ENCODE measurements at regions not wholly inside any gene's neighbourhood (a gene's known extent, or its start where the extent isn't known, plus 50 kb on each side); places are given as distances from the start of the nearest gene placed in this dataset.
A peak's percentile ranks its signal among the peaks of the same experiment; 100 is the strongest.

- Mint-ChIP-seq H3K9me3 (no peaks in the 10 kb centered on the region), H3K4me3 (no peak overlapping the region), H3K4me1 (peaks cover 5% of the 10 kb centered on the region), H3K27ac (no peak overlapping the region), H3K27me3 (peaks cover 18% of the 10 kb centered on the region), H3K36me3 (ENCODE audit: low read depth) (no peaks in the 10 kb centered on the region)
- ATAC-seq (replicated peaks), result no peak
Measured at GRCh38 chr1:244234009-244234643, 183.0 kb downstream of the ZBTB18 start.

DNA sequence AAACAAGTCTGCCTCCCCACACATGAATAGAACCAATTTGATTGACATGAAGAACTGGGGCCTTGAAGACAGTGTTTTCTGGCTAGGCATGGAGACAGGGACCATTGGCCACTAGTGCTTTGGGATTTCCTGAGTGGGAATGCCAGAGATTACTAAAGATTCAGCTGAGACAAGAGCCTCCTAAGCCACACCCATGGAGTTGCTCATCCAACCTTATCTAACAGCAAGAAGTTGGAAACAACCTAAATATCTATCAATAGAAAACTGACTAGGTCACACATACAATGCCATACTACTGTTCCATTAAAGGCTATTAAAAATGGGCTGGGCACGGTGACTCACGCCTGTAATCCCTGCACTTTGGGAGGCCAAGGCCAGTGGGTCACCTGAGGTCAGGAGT, 184.1 kb downstream of the ZBTB18 start:
- no peak overlapping the region for H3K4me3 Mint-ChIP-seq
- H3K27ac Mint-ChIP-seq, result no peak overlapping the region
- no peak for ATAC-seq (replicated peaks)
- H3K4me1 Mint-ChIP-seq, result peaks cover 9% of the 10 kb centered on the region
- H3K9me3 Mint-ChIP-seq, result no peaks in the 10 kb centered on the region
- H3K27me3 Mint-ChIP-seq, result peaks cover 8% of the 10 kb centered on the region
- no peaks in the 10 kb centered on the region for H3K36me3 Mint-ChIP-seq (ENCODE audit: low read depth)

- Mint-ChIP-seq H3K27ac (peak overlapping the region; percentile 15), H3K4me3 (no peak overlapping the region), H3K27me3 (peaks cover 3% of the 10 kb centered on the region)
Measured at GRCh38 chr1:244236101-244236500, 185.0 kb downstream of the ZBTB18 start.

DNA sequence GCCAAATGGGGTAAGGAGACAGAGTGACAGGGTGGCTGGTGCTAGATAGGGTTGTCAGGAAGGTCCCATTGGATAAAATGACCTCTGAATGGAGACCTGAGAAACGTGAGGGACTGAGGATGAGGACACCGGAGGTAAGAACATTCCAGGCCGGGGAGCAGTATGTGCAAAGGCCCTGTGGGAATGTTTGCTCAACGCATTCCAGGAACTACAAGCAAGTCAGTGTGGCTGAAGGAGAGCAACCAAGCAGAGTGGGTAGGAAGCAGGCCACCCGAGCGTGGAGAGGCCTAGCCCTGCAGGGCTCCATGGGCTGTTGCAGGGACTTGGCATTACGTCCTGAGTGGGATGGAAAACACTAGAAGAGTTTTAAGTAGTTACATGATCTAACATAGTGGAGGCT, 185.6 kb downstream of the ZBTB18 start:
- Mint-ChIP-seq H3K27ac (peak overlapping the region; percentile 15), H3K9me3 (no peaks in the 10 kb centered on the region), H3K4me1 (peaks cover 9% of the 10 kb centered on the region), H3K27me3 (no peaks in the 10 kb centered on the region), H3K36me3 (ENCODE audit: low read depth) (no peaks in the 10 kb centered on the region), H3K4me3 (no peak overlapping the region)
- no peak for ATAC-seq (replicated peaks)

More at GRCh38 chr1:244236101-244236500, 185.0 kb downstream of the ZBTB18 start:
- Mint-ChIP-seq H3K4me1 (peaks cover 9% of the 10 kb centered on the region), H3K36me3 (ENCODE audit: low read depth) (no peaks in the 10 kb centered on the region), H3K9me3 (no peaks in the 10 kb centered on the region)
- no peak for ATAC-seq (replicated peaks)

DNA sequence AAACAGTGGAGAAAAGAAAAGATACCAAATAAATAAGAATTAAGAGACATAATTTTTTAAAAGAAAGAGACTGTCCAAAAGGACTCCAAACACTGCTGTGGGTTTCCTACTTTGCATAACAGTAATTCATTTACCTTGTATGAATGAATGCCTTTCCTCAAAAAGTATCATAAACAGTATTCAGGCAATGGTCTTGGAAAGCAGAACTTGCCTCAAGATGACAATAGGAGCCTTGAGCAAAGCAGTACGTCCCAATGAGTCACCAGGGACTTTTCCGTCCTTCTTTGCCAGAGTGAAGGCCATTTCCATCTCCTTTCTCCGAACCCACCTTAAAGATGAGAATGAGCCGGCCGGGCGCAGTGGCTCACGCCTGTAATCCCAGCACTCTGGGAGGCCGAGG, 186.4 kb downstream of the ZBTB18 start:
- H3K27me3 Mint-ChIP-seq, result peaks cover under 1% of the 10 kb centered on the region
- no peaks in the 10 kb centered on the region for H3K9me3 Mint-ChIP-seq
- no peaks in the 10 kb centered on the region for H3K36me3 Mint-ChIP-seq (ENCODE audit: low read depth)
- no peak for ATAC-seq (replicated peaks)
- peaks cover 11% of the 10 kb centered on the region for H3K4me1 Mint-ChIP-seq
- no peak overlapping the region for H3K4me3 Mint-ChIP-seq
- H3K27ac Mint-ChIP-seq, result no peak overlapping the region

- peaks cover 8% of the 10 kb centered on the region for H3K27me3 Mint-ChIP-seq
- peaks cover 11% of the 10 kb centered on the region for H3K4me1 Mint-ChIP-seq
- H3K36me3 Mint-ChIP-seq (ENCODE audit: low read depth), result no peaks in the 10 kb centered on the region
- no peak overlapping the region for H3K4me3 Mint-ChIP-seq
- ATAC-seq (replicated peaks), result peak; percentile 45
- peak overlapping the region; percentile 76 for H3K27ac Mint-ChIP-seq
- no peaks in the 10 kb centered on the region for H3K9me3 Mint-ChIP-seq
Measured at GRCh38 chr1:244239261-244239770, 188.2 kb downstream of the ZBTB18 start.

DNA sequence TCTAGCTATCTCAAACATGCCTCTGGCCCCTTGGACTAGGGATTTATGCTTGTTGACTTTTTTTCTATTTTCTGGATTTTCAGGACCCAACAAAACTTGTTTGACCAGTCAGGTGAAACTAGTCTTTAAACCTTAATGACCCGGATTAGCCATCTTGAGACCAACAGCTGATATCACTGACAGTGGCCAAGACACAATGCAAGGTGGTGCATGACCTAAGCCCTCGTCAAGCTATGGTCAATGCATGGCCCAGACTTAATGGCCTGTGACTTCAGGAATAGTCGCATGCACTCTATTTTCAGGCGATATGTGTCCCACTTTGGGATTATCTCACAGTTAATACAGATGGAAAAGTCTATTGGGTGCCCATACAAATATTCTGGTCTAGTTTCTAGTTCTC, 190.4 kb downstream of the ZBTB18 start:
- Mint-ChIP-seq H3K9me3 (no peaks in the 10 kb centered on the region), H3K4me1 (peaks cover 11% of the 10 kb centered on the region), H3K27me3 (peaks cover 8% of the 10 kb centered on the region), H3K4me3 (no peak overlapping the region), H3K36me3 (ENCODE audit: low read depth) (no peaks in the 10 kb centered on the region), H3K27ac (no peak overlapping the region)
- ATAC-seq (replicated peaks), result no peak

DNA sequence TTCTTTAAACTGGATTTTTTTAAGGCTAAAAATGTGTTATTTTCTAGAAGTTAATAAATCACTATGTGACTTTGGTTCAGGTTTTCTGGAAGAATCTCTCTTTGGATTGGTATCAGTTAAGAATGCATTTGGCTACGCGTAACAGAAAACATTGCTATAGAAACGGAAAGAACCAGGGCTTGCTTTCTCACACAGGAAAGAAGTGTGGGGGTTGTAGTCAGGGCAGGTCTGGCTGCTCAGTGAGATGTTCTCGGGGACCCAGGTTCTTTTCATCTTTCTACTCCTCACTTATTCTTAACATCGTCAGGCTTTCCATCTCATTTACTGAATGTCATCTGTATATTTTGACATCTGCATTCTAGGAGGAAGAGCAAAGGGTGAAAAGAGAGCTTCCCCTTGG, 191.4 kb downstream of the ZBTB18 start:
- H3K36me3 Mint-ChIP-seq (ENCODE audit: low read depth), result no peaks in the 10 kb centered on the region
- H3K4me3 Mint-ChIP-seq, result no peak overlapping the region
- no peak overlapping the region for H3K27ac Mint-ChIP-seq
- ATAC-seq (replicated peaks), result peak; percentile 32
- H3K4me1 Mint-ChIP-seq, result peaks cover 16% of the 10 kb centered on the region
- H3K27me3 Mint-ChIP-seq, result peaks cover 12% of the 10 kb centered on the region
- no peaks in the 10 kb centered on the region for H3K9me3 Mint-ChIP-seq

- Mint-ChIP-seq H3K4me3 (no peak overlapping the region), H3K27me3 (peaks cover 12% of the 10 kb centered on the region), H3K27ac (no peak overlapping the region), H3K9me3 (no peaks in the 10 kb centered on the region), H3K36me3 (ENCODE audit: low read depth) (no peaks in the 10 kb centered on the region), H3K4me1 (peaks cover 11% of the 10 kb centered on the region)
- no peak for ATAC-seq (replicated peaks)
Measured at GRCh38 chr1:244246334-244246733, 195.3 kb downstream of the ZBTB18 start.

GRCh38 chr1:244248426-244248825, 197.3 kb downstream of the ZBTB18 start:
- Mint-ChIP-seq H3K4me1 (peaks cover 6% of the 10 kb centered on the region), H3K27ac (no peak overlapping the region), H3K9me3 (no peaks in the 10 kb centered on the region), H3K27me3 (peaks cover 7% of the 10 kb centered on the region), H3K36me3 (ENCODE audit: low read depth) (no peaks in the 10 kb centered on the region), H3K4me3 (no peak overlapping the region)
- ATAC-seq (replicated peaks), result no peak

DNA sequence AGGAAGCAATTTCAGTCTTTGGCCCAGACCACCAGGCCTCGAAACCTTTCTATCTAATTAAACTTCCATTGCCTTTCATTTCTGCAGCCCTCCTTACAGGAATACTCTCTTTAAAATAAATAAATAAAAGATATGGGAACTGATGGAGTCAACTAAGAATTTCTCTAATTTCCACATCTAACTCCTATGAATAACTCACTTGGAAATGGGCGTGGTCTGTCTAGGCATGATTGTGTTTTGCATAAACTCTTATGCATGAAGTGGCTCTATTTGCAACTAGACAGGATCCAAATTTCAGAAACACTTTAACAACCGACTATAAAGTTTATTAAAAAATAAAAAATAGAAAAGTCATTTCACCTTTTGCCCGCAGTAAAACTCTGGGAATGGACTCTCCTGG, 199.5 kb downstream of the ADSS2 start:
- no peaks in the 10 kb centered on the region for H3K36me3 Mint-ChIP-seq (ENCODE audit: low read depth)
- H3K27me3 Mint-ChIP-seq, result no peaks in the 10 kb centered on the region
- ATAC-seq (replicated peaks), result no peak
- H3K4me1 Mint-ChIP-seq, result no peaks in the 10 kb centered on the region
- H3K4me3 Mint-ChIP-seq, result no peak overlapping the region
- H3K9me3 Mint-ChIP-seq, result no peaks in the 10 kb centered on the region
- H3K27ac Mint-ChIP-seq, result no peak overlapping the region

GRCh38 chr1:244254467-244254866, 197.2 kb downstream of the ADSS2 start:
- Mint-ChIP-seq H3K4me1 (no peaks in the 10 kb centered on the region), H3K27ac (no peak overlapping the region), H3K4me3 (no peak overlapping the region), H3K27me3 (peaks cover 9% of the 10 kb centered on the region), H3K9me3 (no peaks in the 10 kb centered on the region), H3K36me3 (ENCODE audit: low read depth) (no peaks in the 10 kb centered on the region)
- no peak for ATAC-seq (replicated peaks)

DNA sequence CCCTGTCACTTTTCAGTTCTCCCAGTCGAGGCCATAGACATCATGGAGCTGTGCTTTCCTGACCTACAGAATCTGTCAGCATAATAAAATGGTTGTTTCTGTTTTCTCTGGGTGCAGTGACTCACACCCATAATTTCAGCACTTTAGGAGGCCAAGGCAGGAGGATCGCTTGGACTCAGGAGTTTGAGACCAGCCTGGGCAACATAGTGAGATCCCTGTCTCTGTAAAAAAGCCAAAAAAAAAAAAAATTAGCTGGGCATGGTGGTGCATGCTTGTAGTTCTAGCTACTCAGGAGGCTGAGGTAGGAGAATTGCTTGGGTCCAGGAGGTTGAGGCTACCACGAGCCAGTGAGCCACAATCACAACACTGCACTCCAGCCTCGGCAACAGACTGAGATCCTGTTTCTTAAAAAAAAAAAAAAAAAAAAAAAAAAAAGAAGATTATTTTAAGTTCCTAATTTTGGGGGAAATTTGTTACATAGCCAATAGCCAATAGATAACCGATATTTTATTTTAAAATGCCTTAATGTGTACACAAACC, 196.2 kb downstream of the ADSS2 start:
- no peak overlapping the region for H3K27ac Mint-ChIP-seq
- no peak overlapping the region for H3K4me3 Mint-ChIP-seq
- peaks cover 11% of the 10 kb centered on the region for H3K27me3 Mint-ChIP-seq
- H3K36me3 Mint-ChIP-seq (ENCODE audit: low read depth), result no peaks in the 10 kb centered on the region
- no peaks in the 10 kb centered on the region for H3K9me3 Mint-ChIP-seq
- no peaks in the 10 kb centered on the region for H3K4me1 Mint-ChIP-seq
- ATAC-seq (replicated peaks), result no peak

GRCh38 chr1:244256086-244256676, 195.5 kb downstream of the ADSS2 start:
- no peak overlapping the region for H3K27ac Mint-ChIP-seq
- no peaks in the 10 kb centered on the region for H3K36me3 Mint-ChIP-seq (ENCODE audit: low read depth)
- H3K27me3 Mint-ChIP-seq, result peaks cover 11% of the 10 kb centered on the region
- H3K4me1 Mint-ChIP-seq, result no peaks in the 10 kb centered on the region
- H3K4me3 Mint-ChIP-seq, result no peak overlapping the region
- H3K9me3 Mint-ChIP-seq, result no peaks in the 10 kb centered on the region
- no peak for ATAC-seq (replicated peaks)

DNA sequence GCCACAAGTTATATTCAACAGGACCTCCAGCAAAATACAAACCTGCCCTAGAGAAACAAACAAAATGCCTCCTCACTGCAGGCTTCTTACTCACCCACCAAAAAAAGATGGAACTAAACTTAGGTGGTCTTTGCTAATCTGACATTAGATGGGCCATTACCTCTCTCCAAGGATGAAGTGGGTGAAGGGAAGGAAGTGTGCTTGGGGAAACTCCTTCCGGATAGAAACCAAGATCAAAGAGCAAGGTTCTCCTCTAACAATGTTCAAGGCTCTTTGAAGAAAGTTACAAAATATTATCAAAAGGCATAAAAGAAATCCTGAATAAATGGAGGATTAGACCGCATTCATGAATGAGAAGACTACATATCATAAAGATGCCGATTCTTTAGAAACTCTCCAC, 187.5 kb downstream of the ADSS2 start:
- H3K9me3 Mint-ChIP-seq, result no peaks in the 10 kb centered on the region
- H3K4me1 Mint-ChIP-seq, result no peaks in the 10 kb centered on the region
- ATAC-seq (replicated peaks), result no peak
- no peak overlapping the region for H3K27ac Mint-ChIP-seq
- H3K27me3 Mint-ChIP-seq, result peaks cover 5% of the 10 kb centered on the region
- H3K4me3 Mint-ChIP-seq, result no peak overlapping the region
- H3K36me3 Mint-ChIP-seq (ENCODE audit: low read depth), result no peaks in the 10 kb centered on the region
